Type B pancreatic cell (in vitro differentiated cells): ENCODE measurements at regions not wholly inside any gene's neighbourhood (a gene's known extent, or its start where the extent isn't known, plus 50 kb on each side); places are given as distances from the start of the nearest gene placed in this dataset.
"Not testable (repeated sequence)": the region's sequence is repeated elsewhere in the genome, so short reads cannot be mapped to it uniquely, and the experiment has no call there.

Experiments
- DNase-seq: peaks from one replicate; pipeline ENCODE4 v3.0.0; 2021; ENCODE audit warnings: mixed read lengths; ENCODE audit not compliant: unreplicated experiment; ENCODE audit errors: extremely low spot score
- H3K27ac Mint-ChIP-seq: 2 replicates; pipeline ENCODE4 v1.8.0; 2021; ENCODE audit warnings: mild to moderate bottlenecking, mixed read lengths
- H3K27me3 Mint-ChIP-seq: 2 replicates; pipeline ENCODE4 v1.8.0; 2021; ENCODE audit warnings: mixed read lengths
- H3K36me3 Mint-ChIP-seq: 2 replicates; pipeline ENCODE4 v1.8.0; 2021; ENCODE audit warnings: mixed read lengths
- H3K4me1 Mint-ChIP-seq: one replicate; pipeline ENCODE4 v1.8.0; 2021; ENCODE audit warnings: mixed read lengths; ENCODE audit not compliant: unreplicated experiment
- H3K4me3 Mint-ChIP-seq: 2 replicates; pipeline ENCODE4 v1.8.0; 2021; ENCODE audit warnings: mild to moderate bottlenecking, mixed read lengths
- H3K9me3 Mint-ChIP-seq: 2 replicates; pipeline ENCODE4 v1.8.0; 2021; ENCODE audit warnings: mixed read lengths
- CTCF ChIP-seq: fragments of 200-600 bp; sonication (generic); conservative IDR thresholded peaks from 2 replicates; pipeline ENCODE4 v1.5.0; 2021; ENCODE audit warnings: antibody characterized with exemption, mild to moderate bottlenecking

GRCh38 chr14:50026396-50026795 is 90.0 kb downstream of the VCPKMT start:
- Mint-ChIP-seq H3K4me1 (no peaks in the 10 kb centered on the region), H3K27ac (no peak overlapping the region)

GRCh38 chr14:50027816-50028215 is 88.6 kb downstream of the VCPKMT start:
- H3K9me3 Mint-ChIP-seq = peaks cover 13% of the 10 kb centered on the region
- no peak for DNase-seq
- no peak overlapping the region for H3K27ac Mint-ChIP-seq
- no peak for TF ChIP-seq CTCF
- H3K4me1 Mint-ChIP-seq = no peaks in the 10 kb centered on the region
- H3K4me3 Mint-ChIP-seq = no peak overlapping the region
- peaks cover 6% of the 10 kb centered on the region for H3K36me3 Mint-ChIP-seq
- H3K27me3 Mint-ChIP-seq = no peaks in the 10 kb centered on the region

More at GRCh38 chr14:50026396-50026795, 90.0 kb downstream of the VCPKMT start:
- H3K36me3 Mint-ChIP-seq = peaks cover 6% of the 10 kb centered on the region
- DNase-seq = no peak
- TF ChIP-seq CTCF = no peak
- peaks cover 13% of the 10 kb centered on the region for H3K9me3 Mint-ChIP-seq
- no peaks in the 10 kb centered on the region for H3K27me3 Mint-ChIP-seq
- H3K4me3 Mint-ChIP-seq = no peak overlapping the region

- no peaks in the 10 kb centered on the region for H3K4me1 Mint-ChIP-seq
- peaks cover 6% of the 10 kb centered on the region for H3K36me3 Mint-ChIP-seq
- no peak for TF ChIP-seq CTCF
- peaks cover 13% of the 10 kb centered on the region for H3K9me3 Mint-ChIP-seq
- H3K27me3 Mint-ChIP-seq = no peaks in the 10 kb centered on the region
- H3K4me3 Mint-ChIP-seq = no peak overlapping the region
- H3K27ac Mint-ChIP-seq = no peak overlapping the region
- DNase-seq = no peak
Measured at GRCh38 chr14:50028458-50028857, 87.9 kb downstream of the VCPKMT start.

- TF ChIP-seq CTCF = no peak
- H3K27ac Mint-ChIP-seq = no peak overlapping the region
- H3K27me3 Mint-ChIP-seq = no peaks in the 10 kb centered on the region
- H3K9me3 Mint-ChIP-seq = peaks cover 13% of the 10 kb centered on the region
- H3K4me1 Mint-ChIP-seq = no peaks in the 10 kb centered on the region
- no peak for DNase-seq
- no peak overlapping the region for H3K4me3 Mint-ChIP-seq
- H3K36me3 Mint-ChIP-seq = peaks cover 6% of the 10 kb centered on the region
Measured at GRCh38 chr14:50030036-50030435, 86.3 kb downstream of the VCPKMT start.

- H3K27ac Mint-ChIP-seq, H3K4me1 Mint-ChIP-seq, H3K27me3 Mint-ChIP-seq, DNase-seq, H3K9me3 Mint-ChIP-seq, H3K4me3 Mint-ChIP-seq, H3K36me3 Mint-ChIP-seq: not testable (repeated sequence)
Measured at GRCh38 chr14:50030911-50031310, 85.5 kb downstream of the VCPKMT start.

- no peak for DNase-seq
- no peak overlapping the region for H3K4me3 Mint-ChIP-seq
- peaks cover 5% of the 10 kb centered on the region for H3K9me3 Mint-ChIP-seq
- H3K4me1 Mint-ChIP-seq = no peaks in the 10 kb centered on the region
- H3K27ac Mint-ChIP-seq = no peak overlapping the region
- TF ChIP-seq CTCF = no peak
- H3K36me3 Mint-ChIP-seq = no peaks in the 10 kb centered on the region
- no peaks in the 10 kb centered on the region for H3K27me3 Mint-ChIP-seq
Measured at GRCh38 chr14:50031602-50032313, 84.6 kb downstream of the VCPKMT start.

- not testable (repeated sequence) for DNase-seq, H3K4me3 Mint-ChIP-seq, H3K4me1 Mint-ChIP-seq, H3K27me3 Mint-ChIP-seq, H3K36me3 Mint-ChIP-seq, H3K9me3 Mint-ChIP-seq
- H3K27ac Mint-ChIP-seq = peak overlapping the region; percentile 80
Measured at GRCh38 chr14:50032462-50033167, 83.8 kb downstream of the VCPKMT start.
